Dedifferentiated amniotic fluid mesenchymal stem cell (primary cell): ENCODE measurements at regions not wholly inside any gene's neighbourhood (a gene's known extent, or its start where the extent isn't known, plus 50 kb on each side); places are given as distances from the start of the nearest gene placed in this dataset.
"Not testable (repeated sequence)": the region's sequence is repeated elsewhere in the genome, so short reads cannot be mapped to it uniquely, and the experiment has no call there.

ENCODE experiments used
- DNase-seq: peaks from one replicate; pipeline ENCODE4 v3.0.0-alpha.2; 2016; ENCODE audit errors: extremely low spot score

DNA sequence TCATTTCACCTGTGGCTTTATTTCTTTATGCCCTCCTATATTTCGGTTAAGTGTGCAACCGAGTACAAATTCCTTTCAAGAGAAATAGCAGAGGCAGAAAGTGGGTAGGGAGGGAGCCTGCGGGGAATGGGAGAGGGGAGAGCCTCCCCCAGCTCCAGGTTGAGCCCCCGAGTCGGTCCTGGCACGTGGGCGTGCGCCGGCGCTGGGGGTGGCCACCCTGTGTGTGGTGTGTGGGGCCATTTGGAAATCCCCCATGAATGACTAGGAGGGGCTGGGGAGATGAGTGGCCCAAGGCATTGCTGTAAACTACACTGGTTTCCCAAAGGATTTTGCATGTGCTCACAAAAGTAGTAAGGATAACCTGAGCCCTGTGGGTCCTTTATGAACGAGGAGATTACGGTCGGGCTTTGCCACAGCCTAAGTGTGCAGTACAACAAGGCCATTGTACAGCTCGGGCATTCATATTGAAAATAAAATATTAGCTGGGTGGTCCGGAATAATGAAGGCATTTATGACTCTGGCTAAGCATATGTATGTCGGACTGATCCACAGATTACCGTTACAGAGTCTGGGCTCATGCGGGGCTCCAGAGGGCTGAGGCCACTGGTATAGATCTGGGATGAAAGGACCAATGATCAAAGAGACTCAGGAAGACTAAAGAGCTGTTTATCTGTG lies 84.5 kb upstream of the RALGAPA2 start:
- DNase-seq = no peak

DNA sequence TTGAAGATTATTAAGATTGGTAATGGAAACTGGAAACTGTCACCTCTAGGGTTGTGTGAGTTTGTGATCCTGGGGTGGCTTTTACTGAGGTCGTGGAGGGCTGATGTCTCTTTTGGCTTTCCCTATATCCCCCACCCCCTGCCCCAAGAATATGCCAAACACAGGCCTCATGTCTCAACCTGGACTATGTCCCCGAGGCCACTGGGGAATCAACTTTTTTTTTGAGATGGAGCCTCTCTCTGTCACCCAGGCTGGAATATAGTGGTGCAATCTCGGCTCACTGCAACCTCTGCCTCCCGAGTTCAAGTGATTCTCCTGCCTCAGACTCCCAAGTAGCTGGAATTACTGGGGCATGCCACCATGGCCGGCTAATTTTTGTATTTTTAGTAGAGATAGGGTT lies 83.3 kb upstream of the RALGAPA2 start:
- no peak for DNase-seq

DNA sequence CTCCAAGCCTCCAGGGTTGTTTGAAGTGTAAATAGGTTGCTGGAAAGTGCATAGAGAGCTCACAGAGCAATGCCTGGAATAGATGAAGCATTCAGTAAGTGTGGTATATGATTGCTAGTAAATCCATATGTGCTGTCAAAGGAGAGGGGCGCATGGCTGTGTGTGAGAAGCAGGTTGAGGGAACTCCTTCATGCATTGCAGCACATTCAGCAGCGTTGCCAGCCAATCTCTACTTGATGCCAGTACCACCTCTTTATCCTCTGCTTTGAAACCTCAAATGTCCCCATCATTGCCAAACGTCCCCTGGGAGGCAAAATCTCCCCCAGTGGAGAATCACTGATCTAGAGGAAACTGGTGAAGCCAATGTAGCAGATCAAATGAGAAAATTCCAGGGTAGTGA lies 82.7 kb upstream of the RALGAPA2 start:
- no peak for DNase-seq

DNA sequence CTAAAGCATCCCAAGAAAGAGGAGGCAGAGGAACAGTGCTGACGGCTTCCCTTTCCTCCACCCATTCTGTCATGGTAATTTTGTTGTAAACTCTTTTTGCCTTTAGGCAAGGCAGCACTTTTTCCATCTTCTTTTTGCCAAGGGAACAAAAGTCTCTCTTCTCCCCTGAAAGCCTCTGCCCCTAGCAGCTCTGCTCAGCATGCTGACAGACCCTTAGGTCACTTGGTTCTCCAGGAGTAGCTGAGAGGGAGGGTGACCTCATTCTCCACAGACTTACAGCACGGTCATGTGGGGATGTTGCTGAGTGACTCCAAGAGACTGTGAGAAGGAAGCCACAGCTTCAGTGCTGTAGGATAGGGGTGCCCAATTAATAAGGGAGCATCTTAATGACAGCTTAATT lies 81.1 kb upstream of the RALGAPA2 start:
- no peak for DNase-seq

DNA sequence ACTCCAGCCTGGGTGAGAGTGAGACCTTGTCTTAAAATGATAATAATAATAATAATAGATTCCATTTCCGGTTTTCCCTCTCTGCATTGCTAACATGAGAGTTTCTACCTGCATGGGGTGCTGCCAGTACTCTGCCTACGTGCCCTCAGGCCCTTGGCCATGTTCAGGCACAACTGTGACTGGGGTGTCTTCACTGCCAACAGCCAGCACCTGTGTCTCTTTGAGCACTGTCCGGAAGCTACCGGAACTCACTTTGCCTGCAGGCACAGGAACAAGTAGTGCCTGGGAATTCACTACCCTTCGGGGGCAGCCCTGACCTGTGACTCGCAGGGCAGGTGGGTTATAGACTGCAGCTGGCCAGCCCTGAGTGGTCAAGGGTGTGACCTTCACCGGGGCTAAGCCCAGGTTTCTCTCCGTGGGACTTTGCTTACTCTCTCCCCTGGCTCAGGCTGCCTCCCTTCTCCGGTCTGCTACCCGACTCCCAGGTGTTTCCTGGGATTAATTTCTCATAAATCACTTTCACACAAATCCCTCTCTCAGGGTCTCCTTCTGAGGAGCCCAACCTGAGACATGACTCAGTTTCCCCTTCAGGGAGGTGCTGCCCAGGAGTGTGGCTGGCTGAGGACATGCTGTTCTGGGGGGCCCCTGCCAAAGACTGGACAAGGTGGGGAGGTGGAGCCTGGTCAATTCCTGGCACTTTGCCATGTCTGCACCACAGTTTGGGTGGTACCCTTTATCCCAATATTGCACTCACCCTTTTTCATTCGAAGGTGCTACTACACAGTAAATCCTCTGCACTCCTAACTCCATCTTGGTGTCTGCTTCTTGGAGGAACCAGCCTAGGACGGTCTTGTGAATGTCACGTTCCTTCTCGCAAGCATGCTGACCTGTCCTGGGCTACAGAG lies 79.5 kb upstream of the RALGAPA2 start:
- DNase-seq = no peak

DNA sequence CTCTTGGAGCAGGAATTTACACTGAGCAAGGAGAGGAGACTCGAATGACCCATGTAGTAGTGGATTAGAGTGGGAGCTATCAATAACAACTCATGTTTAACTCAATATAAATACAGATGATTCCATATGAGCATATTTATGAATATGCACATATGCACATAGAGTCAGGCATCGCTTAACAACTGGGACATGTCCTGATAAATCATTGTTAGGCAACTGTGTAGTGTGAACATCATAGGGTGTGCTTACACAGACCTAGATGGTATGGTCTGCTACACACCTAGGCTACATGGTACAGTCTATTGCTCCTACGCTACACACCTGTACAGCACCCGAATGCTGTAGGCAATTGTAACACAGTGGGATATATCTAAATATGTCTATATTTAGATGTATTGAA lies 75.9 kb upstream of the RALGAPA2 start:
- no peak for DNase-seq

DNA sequence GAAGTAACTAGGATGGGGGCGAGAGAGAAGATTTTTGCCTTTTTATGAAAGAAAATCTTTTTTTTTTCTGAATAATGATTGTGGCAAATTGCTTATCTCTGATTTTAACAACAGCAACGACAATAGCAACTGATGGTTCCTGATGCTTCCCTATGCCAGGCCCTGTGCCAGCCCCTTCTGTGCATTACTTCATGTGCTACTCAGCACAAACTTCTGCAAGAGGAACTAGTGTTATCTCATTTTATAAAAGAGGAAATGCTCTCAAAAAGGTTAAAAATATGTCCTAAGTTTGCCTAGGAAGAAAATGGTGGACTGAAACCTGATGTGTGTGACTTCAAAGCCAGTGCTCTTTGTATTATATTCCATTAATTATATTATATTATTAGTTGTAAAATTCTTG lies 74.0 kb upstream of the RALGAPA2 start:
- DNase-seq = no peak

DNA sequence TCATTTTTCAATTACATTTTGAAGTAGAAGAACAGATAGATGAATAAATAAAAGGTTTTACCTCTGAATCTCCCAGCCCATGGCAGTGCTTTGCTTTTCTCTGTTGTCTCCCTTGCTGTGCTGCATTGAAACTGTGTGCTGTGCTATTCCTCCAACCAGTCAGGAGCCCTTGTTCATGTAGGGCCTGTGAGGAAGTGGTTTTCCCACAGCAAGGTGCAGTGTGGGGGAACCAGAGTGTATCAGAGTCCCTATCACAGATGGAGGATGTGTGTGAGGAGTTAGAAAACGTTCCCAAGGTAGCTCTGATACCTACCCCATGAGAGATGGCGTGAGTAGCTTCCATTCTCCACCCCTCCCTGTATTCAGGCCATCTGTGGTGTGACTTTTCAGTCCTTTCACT lies 72.8 kb upstream of the RALGAPA2 start:
- no peak for DNase-seq

DNA sequence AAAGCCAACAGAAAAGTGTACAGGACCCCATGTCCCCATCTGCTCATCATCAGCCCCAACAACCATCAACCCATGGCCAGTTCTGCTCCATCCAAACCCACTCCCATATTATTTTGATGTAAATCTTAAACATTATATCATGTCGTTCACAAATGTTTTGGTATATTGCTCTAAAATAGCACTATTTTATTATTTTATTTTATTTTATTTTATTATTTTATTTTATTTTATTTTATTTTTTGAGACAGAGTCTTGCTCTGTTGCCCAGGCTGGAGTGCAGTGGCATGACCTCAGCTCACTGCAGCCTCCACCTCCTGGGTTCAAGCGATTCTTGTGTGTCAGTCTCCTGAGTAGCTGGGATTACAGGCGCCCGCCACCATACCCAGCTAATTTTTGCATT lies 72.0 kb upstream of the RALGAPA2 start:
- DNase-seq = not testable (repeated sequence)

DNA sequence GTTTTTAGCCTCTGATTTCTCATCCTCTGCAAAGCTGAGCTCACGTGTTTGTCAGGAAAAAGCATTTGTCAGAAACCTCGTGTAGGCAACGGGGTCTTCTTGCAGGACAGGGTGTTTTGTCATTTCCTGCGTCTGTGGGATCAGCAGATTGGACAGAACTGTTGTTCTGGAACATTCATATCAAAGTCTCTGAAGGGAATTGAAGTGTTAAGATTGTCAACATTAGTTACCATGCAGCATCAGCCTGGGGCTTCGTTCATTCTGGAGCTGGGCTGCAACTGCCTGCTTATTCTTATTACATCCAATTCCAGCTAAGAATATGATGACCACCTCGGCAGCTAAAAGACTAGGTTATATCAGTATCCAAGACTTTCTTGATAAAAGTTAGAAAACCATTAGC lies 71.0 kb upstream of the RALGAPA2 start:
- DNase-seq = no peak

DNA sequence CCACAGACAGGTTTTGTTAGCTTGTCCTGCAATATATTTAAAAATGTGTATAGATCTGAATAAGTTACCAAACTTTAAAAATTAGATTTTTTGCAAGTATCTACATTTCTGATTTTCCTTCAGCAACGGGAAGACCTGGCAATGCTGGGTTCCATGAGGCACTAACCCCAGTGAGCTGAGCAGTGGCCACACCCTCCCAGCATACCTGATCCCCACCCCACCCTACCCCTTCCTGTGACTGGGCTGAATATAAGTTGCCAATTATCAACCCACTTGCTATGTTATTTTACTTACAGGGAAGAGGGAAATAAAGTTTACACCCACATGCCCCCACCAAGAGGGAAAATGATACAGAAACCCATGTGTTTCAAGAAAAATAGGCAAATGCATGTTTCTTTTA lies 70.3 kb upstream of the RALGAPA2 start:
- DNase-seq = no peak

DNA sequence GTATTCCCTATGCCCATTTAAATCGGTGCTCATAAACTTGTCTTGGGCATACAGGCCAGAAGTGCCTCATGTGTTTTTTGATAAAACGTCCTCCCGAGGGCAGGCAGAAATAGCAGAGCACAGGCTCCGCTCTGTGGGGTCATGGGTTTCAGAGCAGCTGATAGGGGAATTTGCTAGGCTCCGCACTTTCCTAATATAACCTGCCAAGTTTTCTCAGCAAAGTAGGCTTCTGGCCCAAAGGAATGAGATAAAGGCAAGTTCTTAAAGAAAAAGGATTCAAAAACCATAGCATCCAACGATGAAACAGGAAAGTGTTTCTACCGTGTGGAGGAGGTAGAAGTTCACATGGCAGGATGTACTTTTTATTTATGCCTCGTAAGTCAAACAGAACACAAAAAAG lies 69.8 kb upstream of the RALGAPA2 start:
- no peak for DNase-seq

DNA sequence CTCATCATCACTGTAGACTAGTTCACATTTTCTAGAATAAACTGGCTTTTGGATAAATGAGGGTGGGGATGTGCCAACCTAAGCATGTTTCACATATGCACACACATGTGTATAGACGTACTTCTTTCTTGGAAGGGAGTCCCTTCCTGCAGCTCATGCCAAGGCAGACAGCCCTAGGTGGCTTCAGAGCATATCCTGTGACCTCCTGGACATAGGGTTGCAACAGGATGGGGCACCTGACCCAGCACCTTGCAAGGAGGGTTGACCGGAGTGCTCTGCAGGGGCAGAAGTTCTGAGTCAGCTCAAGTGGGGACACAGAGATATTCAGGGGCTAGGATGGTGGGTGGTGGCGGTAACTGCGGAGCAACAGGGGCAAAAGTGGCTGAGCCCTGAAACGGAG lies 68.6 kb upstream of the RALGAPA2 start:
- DNase-seq = no peak

DNA sequence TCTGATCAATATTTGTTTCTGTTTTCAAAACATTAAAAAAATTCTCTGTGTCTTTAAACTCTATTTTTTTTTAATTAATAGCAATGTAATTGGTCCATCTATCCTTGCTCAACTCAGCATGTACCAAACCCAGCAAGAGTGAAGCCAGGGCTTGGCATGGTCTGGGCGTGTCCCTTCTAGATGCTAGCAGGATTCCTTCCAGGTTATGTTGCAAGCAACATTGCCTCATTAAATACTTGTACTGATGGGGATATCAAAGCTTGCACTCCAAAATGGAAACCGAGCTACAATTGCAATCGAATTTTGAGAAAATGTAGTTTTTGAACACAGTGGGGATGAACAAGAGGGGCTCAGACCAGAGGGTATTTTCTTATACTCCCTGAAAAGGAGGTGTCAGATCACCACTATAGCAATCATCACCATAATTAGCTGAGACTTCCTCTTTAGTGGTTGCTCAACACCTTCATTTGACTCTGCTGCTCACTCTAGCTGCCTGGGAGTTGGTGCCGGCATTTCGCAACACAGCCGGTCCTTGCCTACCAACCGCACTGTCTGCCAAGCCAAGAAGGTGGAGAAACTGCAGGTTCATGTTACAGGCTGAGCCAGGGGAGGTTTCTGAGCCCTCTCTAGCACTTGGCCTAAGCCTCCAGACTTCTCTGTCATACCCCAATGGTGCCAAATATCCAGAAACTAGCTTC lies 67.8 kb upstream of the RALGAPA2 start:
- DNase-seq = no peak

DNA sequence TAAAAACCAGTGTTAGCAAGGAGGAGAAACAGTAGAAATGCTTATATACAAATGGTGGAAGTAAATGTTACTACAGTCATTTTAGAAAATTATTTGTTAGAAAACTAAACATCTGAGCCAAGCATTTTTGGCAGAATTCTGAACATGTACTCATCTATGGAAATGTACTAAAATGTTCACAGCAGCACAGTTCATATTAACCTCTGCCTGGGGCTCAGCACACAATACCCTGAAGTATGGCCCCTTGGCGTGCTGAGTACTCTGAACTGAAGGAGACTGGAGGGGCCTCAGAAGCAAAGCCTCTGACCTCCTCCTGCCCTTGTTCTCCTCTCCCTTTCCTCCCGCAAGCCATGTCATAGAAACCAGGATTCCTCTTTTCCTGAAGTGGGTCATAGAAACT lies 66.2 kb upstream of the RALGAPA2 start:
- DNase-seq = no peak

DNA sequence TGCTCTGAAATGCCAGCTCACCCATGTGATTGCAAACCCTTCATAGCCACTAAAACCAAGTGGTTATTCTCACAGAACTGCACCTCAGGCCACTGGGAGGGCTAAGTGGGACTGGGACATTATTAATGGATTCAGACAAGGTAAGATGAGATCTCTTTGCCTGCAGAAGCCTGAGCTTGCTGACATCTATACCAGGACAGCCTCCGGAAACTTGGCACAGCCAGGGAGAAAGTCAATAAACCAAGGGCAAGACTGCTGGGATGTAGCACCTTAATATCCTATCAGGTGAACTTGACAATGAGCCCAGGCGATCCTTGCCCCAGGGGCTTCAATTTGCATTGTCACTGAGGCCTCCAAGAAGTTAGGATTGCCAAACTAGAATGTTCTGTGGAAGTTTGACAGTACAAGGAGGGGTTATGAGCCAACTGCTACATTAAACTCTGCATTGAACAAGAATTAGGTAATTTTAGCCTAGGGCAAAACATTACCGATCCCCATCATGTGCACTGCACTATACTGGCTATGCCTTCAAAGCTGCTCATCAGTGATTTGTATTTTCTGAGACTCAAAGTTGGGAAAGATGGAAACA lies 60.1 kb upstream of the RALGAPA2 start:
- no peak for DNase-seq

DNA sequence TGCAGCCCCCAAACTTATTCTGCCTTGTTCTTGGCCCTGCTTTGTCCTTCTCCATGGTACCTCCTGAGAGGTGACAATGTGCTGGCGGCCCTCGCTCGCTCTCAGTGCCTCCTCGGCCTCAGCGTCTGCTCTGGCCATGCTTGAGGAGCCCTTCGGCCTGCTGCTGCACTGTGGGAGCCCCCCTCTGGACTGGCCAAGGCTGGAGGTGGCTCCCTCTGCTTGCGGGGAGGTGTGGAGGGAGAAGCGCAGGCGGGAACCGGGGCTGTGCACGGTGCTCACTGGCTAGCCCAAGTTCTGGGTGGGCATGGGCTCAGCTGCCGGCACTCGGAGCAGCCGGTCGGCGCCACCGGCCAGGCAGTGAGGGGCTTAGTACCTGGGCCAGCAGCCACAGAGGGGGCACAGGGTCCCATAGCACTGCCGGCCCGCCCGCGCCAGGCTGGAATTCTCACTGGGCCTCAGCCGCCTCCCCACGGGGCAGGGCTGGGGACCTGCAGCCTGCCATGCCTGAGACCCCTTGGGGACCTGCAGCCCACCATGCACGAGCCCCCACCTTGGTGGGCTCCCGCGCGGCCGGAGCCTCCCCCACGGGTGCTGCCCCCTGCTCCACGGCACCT lies 55.9 kb upstream of the RALGAPA2 start:
- DNase-seq = no peak

DNA sequence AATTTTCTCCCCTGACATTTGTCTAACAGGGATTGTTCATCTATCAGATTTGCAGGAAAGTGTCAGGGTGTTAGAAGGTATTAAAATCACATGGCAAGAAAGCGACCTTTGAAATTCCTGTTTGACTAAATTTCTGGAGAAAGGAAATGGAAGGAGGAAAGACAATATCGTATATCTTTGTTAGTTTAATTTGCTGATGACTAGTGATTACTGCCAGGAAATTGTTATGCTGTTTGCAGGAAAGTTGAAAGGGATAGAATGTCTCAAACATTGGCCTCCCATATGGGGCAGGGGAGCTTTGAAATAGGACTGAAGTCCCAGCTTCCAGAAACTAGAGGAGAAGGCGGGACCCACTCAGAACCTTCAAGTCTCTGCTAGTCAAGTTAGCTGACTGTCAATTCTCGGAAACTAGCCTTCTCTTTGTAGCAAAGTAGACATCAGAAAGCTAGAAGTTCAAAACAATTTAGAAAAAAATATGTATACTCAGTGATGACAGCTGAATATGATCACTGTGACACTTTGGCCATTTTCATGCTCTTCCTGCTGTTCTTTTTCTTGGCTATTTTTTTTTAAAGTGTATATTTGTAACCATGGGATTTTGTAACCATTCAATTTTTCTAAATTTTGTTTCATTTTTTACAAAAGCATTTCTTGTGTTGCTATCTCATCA lies 53.4 kb upstream of the RALGAPA2 start:
- no peak for DNase-seq

DNA sequence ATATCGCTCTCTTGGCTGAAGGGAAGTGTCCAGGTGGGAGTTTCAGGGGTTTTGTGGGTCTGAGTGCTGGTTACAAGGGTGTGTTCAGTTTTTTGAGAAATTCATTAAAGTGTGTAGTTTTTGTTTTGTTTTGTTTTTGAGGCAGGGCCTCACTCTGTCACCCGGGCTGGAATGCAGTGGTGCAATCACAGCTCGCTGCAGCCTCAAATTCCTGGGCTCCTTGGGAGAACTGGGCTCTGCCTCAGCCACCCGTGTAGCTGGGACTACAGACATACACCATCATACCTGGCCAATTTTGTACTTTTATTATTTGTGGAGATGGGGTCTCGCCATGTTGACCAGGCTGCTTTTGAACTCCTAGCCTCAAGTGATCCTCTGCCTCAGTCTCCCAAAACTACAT lies 51.2 kb upstream of the RALGAPA2 start:
- DNase-seq = no peak
